Inflammatory macrophage treated with lipopolysaccharide for 1 hour (primary cell): ENCODE measurements at regions not wholly inside any gene's neighbourhood (a gene's known extent, or its start where the extent isn't known, plus 50 kb on each side); places are given as distances from the start of the nearest gene placed in this dataset.
"Not testable (repeated sequence)": the region's sequence is repeated elsewhere in the genome, so short reads cannot be mapped to it uniquely, and the experiment has no call there.

Source experiments
- DNase-seq, 2 donors: peaks; one replicate each; pipeline ENCODE4 v3.0.0-alpha.2; 2020 to 2022

DNA sequence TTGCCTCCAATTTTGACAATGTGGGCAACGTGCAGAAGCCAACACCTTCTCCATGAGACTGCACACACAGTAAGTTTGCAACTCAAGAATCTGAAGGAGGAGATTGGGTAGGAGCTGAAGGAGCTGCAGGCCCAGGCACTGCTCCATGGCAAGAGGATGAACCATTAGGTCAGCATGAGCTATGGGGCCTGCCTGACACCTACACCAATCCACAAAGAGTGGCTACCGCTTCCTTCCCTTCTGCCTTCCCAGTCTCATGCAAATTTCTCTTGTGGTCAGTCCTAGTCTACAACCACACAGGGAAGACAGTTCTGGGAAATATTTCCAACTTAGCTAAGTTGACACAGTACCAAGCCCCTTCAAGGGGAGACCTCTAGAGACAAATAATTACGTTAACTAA, 142.0 kb upstream of the ADO start:
- DNase-seq, result peak; percentile 47 to 72

DNA sequence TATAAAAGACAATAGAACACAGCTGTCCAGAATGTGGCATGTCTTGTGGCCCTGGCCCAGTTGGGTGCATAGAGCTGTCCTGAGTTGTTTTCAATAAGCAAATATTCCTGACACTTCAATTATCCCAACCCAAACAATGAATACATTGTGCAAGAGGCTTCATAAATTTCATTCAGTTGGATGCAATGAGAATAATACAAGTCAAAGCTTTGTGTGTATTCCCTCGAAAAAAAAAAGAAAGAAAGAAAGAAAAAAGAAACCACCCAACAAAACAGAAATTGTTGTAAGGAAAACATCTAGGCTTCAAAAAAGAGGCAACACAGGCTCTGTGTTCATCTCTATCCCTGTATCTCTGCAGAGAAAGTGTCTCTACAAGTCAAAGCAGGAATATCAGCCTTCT, 138.7 kb upstream of the ADO start:
- DNase-seq, result no peak

DNA sequence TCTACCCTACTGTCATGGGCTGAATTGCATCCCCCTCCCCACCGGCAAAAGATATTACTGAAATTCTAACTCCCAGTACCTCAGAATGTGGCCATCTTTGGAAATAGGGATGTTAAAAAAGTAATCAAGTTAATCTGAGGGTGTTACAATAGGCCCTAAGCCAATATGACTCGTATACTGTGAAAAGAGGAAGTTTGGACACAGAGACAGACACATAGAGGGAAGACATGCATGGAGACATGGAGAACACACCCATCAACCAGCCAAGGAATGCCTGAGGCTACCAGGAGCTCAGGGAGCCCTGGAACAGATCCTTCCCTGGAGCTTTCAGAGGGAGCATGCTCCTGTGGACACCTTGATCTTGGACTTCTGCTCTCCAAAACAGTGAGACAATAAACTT, 138.2 kb upstream of the ADO start:
- DNase-seq, result peak; percentile 70 to 79

DNA sequence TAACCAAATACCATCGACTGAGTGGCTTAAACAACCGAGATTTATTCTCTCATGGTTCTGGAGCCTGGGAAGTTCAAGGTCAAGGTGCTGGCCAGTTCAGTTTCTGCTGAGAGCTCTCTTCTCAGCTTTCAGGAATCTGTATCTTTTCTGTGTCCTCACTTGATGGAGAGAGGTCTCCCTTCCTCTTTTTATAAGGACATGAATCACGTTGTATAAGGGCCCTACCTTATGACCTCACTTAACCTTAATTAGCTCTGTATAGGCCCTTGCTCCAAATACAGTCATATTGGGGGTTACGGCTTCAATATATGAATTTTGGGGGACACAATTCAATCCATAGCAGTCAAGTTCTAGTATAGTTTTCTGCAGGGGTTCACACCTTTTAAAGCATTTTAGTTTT, 135.2 kb upstream of the ADO start:
- no peak for DNase-seq

DNA sequence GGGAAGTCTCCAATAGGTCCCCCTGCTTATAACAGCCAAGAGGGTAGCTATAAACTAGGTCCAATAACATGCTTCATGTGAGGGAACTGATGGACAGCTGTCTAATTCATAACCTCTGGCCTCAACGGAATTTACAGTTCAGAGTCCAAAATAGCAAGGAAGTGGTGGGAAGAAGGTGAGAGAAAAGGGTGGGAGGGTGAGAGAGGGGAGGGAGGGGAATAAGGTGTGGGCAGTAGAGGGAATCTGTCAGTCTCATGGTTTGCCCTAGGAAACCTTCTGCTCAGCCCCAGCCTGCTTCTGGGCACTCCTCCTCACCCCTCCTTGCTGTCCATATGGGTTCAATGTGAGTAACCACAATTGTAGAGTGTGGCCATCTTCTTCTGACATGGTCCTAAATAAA, 133.4 kb upstream of the ADO start:
- DNase-seq, result no peak

DNA sequence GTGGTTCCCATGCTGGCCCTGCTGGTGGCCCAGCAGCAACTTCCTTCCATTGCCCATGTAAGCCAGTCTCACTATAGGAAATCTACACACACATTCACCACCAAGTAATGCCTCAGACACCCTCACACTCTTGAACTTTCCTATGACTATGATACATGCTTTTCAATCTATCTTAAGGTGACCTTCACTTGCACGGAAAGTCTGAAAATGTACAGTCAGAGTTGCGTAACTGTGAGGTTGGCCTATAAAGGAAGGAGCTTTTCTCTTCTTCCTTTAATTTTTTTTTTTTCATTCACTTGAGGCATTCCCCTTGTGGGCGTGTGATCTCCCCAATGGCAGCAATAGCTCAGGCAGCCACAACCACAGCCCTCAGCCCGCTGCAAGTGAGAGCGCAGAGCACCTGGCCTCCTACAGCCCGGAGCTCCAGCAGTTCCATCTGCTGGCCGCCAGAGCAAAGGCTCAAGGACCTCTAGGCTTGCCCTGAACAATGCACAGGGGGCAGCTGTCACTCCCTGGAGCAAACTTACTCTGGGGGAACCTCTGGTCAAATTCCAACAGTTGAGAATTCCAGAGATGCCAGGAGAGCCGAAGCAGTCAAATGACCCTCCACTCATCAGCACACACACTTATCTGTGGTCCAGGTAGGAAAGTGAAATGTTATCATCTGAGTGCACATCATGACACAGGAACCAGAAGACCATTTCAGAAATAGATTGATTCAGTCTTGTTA, 123.1 kb upstream of the ADO start:
- DNase-seq, result peak; percentile 66 to 82

DNA sequence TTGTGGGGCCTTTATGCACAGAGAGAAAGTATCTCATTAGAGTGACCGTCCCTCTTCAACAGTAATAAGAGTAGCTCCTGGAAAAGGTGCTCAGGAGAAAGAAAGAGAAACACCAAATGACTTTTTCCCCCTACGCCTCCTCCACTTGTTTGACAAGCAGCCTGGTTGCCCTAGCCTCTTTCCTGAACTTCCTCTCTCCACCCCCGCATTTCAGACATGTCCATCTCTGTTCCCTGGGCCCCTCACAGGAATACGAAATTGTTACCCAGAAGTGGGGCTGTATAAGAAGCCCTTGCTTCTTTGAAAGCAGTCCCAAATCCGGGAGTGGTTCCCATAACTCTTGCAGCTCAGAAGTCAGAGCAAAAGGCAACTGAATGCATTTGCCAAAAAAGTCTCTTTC, 119.6 kb upstream of the ADO start:
- peak in 1 of 2 donors; percentile 43 for DNase-seq

DNA sequence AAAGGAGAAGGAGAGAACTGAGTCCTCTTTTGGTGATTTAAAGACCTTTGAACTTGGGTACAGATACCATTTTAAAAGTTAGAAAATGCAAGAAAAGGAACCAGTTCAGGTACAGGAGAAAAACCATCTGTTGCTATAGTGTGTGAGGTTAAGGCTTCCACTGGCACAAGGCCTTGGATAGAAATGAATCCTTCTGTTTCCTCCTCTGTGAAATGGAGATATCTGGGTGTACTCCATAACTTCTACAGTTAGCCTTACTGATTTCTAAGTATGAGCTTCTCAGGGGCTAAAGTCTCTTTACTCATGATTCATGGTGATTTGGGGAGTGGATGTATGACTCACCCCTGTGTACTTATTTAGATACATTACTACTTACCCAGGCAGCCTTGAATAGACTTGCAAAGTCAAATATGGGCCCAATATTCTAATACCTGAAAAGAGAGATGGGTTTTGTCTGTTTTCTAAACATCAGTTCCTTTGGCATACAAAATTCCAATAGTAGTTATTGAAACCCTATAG, 117.2 kb upstream of the ADO start:
- DNase-seq, result peak in 1 of 2 donors; percentile 43

DNA sequence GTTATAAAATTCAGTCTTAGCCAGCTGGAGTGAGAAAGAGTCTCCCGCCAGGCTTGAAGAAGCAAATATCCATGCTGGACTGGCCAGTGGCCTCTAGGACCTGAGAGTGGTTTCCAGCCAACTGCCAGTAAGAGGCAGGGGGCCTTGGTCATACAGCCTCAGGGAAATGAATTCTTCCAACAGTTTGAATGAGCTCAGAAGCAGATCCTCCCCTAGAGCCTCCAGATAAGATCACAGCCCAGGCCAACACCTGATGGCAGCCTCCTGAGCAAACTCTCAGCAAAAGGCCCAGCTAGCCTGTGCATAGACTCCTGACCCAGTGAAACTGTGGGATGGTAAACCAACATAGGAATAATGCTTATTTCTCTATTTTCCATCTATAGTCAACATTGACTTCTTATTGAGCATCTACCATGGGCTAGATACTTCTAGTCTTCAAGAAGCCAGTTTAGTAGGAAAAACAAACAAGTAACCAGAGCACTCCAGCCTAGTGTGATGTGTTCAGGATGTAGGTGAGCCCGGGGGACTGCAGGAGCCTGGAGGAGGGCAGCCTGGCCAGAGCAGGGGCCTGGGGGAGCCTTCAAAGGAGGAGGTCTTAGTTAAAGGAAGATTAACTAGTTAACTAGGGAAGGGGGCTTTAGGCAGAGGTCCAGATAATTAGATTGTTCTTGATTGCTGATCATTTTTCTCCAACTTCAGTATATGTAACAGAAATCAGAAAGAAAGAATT, 115.4 kb upstream of the ADO start:
- DNase-seq, result no peak

DNA sequence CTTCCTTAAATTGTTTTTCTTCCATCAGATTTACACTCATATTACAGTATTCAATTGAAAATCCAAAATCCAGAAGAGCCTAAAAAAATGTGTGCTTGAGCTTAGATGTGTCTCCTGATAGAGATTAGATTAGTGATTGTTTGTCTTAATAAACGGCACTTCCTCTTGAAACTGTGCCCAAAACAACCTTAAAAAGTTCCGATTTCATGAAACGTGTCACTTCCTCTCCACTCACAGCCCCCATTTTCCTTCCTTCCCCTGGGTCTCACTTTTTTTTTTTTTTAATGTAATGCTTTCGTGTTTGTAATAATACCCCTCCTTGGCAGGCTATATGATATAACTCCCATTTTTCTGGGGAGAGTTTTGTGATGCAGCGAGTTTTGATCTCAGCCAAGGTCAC, 114.8 kb upstream of the ADO start:
- peak; percentile 58 to 62 for DNase-seq

DNA sequence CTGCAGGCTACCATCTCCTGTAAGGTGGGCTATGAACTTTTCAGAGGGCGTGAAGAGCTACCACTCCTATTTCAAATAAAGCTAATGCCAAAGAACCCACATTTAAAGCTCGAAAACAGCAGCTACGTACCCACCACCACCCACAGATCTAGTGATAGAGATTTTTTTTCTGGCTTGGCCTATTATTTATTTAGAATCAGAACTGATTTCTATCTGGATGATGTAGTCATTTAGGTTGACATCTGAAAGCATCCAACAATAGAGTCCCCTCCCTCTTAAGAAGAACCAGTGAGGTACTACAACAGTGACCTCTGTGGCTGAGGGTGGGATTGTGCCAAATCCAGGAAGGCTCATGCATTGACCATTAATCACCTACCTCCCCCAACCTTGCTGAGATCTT, 113.8 kb upstream of the ADO start:
- DNase-seq, result no peak

DNA sequence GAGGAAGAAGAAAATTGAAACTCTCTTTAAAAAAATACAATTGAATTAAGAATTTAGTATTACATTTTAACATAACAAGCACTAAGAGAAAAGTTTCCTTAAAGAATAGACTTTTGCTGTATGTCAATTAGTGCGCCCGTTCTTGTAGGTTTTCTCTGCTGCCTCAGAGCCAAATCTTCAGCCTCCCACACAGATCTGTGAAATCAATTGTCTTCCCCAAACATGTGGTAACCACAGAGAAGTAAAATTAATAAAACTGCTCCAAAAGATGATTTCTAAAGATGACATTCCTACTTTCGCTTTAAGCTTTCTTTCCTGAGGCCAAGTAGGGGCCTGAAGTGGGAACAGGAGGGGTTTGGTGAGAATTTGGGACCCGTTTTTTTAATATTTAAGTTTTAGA, 113.2 kb upstream of the ADO start:
- DNase-seq, result peak; percentile 51 to 52

DNA sequence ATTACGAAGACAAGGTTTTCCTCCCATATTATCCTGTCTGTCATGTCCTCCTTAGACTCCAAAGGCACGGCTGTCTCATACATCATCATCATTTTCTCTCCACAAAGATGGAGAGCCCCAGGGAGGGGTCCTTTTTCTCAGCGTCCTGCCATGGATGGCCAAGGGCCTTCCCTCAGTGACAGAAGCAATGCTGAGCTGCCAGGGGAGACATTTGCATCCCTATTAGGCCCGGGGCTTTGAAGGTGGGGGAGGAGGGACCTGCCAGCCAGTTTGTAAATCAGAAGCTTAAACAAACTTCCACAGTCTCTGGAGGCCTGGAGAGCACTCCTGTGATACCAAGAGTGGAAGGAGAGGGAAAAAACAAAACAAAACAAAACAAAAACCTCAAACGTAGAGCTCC, 112.4 kb upstream of the ADO start:
- no peak for DNase-seq

DNA sequence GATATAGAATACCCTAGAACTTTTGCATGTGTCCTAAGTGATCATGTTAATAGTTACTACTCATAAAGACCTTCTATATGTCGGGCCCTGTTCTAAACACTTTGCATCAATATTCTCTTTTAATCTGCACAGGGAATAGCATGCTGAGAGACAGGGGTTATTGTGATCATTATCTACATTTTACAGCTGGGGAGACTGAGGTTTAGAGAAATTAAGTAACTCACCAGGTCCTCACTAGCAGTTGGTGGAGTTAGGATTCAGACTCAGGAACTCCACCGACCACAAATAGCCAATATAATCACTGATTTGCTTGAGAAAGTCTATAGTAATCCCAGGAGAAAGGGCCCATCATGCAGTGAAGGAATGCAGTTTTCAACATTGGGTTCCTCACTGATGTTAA, 111.2 kb upstream of the ADO start:
- DNase-seq, result no peak

DNA sequence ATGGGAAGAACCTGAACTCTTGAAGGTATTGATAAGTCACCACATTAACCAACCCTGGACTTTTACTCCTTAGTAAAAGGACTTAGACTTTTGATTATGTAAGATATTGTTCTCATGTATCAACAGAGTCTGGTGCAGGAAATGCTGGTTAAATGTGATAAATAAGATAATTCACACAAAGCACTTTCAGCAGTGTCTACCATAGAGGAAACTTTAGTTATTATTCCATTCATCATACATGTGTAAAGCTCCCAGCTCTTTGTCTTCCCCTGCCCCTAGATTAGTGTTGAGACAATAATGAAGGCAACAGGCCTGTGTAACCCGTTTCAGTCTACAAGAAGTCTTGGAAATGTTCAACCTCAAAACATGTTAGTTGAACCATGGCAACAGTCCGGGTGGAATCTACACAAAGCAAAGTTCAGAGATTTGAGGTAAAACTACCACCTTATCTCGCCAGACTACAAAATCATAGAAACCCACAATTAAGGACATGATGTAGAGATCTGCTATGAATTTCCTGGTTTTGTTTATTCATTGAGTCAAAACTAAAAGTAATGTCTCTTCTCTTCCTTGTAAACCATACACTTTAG, 109.9 kb upstream of the ADO start:
- no peak for DNase-seq

DNA sequence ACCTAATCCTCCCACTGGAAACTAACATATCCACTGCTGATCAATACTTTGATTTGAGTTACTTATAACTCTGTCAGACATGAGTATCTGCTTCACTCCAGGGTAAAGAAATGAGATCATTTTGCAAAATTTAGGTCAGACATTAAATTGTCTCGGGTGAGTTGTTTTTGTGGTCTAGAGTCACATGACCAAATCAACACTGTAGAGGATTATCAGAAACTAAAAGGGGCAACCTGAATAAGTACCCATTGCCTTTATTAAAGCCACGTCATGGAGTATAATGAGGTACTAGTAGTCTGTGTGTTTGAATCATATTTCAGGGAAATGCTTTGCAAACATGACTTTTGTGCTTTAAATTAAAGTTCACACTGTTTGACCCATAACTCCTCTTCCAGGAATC, 107.7 kb upstream of the ADO start:
- no peak for DNase-seq

DNA sequence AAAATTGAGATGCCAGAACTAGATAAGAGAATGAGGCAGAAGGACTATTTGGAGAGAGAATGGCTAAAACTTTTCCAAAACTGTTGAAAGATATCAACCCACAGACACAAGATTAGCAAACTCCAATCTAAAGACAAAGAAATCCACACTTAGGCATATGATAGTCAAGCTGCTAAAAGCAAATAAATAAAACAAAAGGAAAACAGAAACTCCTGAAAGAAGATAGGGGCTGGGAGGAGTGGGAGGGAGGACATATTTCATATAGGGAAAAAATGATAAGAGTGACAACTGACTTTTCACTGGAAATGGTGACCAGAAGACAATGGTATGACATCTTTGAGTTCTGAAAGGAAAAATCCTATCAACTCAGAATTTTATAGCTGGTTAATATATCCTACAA, 105.4 kb upstream of the ADO start:
- no peak for DNase-seq

DNA sequence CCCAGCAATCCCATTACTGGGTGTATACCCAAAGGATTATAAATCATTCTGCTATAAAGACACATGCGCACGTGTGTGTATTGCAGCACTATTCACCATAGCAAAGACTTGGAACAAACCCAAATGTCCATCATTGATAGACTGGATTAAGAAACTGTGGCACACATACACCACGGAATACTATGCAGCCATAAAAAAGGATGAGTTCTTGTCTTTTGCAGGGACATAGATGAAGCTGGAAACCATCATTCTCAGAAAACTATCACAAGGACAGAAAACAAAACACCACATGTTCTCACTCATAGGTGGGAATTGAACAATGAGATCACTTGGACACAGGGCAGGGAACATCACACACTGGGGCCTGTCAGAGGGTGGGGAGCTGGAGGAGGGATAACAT, 100.4 kb upstream of the ADO start:
- not testable (repeated sequence) for DNase-seq

DNA sequence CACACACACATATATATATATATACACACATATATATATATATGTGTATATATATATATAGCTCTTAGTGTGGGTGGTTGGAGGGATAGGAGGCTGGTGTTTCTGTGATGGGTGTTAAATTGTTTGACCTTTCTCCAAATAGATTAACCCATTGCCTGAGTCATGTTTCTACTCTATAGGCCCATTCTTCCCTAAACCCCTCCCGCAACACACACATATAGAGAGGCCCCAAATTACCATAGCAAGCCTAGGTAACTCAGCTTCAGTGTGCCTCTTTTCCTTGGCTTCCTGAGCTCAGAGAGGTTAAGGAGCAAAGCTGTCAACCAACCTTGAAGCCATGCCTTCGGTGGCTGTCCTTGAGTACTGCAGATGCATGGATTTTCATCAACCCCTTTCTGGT, 98.7 kb upstream of the ADO start:
- no peak for DNase-seq

DNA sequence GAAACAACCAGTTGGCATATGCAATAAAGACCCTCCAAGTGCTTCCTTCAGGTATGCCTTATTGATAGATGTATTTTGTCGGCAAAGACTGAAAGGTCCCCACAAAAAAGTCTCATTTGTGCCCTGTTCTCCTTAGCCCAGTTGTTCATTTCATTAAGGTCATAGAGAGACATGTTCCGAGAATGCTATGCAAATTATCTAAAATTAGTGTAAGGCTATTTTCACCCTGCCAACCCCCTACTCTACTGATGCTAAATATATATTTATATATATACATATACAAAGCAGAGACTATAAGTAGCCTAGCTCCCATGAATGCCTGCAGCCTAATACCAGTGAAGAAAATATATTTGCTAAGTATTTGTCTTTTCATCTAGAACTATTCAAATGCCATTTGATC, 96.7 kb upstream of the ADO start:
- no peak for DNase-seq

DNA sequence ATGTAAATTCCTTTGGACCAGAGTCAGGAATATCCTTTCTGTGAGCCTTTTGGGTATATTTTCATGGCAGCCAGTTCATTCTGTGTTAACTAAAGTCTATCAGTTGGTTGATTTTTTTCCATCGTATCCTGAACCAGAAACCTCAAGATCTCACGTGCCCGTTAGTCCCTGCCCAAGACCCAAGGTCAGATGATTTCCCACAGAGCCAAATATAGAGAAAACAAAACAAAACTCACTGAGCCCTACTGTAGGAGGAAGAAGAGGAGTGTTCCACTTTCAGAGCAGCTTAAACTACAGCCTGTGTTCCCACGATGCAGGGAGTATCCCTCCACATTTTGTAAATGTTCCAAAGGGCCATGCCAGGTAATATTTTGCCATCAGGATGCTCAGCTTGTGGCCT, 96.0 kb upstream of the ADO start:
- DNase-seq, result peak; percentile 52 to 71

DNA sequence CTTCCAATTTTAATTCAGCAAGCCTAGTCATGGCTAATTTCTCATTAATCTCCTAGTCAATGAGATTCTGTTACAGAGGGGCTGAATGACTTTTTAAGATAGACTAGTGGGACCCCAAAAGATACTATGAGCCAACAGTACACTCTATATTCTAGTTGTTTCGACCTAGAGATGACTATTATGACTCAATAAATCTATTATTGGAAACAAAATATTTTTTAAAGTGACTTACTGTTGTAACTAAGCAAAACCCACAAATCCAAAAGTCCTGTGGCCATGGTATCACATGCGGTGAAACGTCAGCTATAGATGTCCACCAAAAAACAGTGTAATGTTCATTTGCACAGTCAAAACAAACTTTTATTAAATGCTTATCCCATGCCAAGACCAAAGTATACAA, 95.3 kb upstream of the ADO start:
- no peak for DNase-seq

DNA sequence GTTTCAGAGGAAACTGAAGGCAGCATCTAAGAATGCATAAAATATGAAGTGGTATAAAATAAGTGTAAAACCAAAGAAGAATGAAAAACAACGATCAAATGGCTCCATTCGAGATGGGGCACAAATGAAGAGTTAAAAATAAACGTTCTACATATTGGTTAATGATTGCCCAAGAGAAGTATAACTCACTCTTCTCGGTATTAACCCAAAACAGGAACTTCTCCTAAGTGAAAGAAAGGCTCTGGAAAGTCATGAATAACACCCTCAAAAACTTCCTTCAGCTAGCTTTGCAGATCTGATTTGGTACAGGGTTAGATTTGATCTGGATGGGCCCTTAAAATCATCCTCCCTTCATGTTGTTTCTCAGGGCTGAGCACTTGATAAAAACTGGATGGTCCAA, 94.3 kb upstream of the ADO start:
- DNase-seq, result peak; percentile 72 to 77

DNA sequence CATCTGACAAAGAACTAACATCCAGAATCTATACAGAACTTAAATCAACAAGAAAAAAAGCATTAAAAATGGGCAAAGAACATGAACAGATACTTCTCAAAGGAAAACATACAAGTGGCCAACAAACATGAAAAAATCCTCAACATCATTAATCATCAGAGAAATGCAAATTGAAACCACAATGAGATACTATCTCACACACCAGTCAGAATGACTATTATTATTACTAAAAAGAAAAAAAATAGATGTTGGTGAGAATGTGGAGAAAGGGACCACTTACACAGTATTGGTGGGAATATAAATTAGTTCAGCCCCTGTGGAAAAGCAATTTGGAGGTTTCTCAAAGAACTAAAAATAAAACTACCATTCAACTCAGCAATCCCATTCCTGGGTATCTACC, 89.1 kb upstream of the ADO start:
- no peak for DNase-seq
